Right lobe of liver (tissue), 6 donors: ENCODE measurements at regions not wholly inside any gene's neighbourhood (a gene's known extent, or its start where the extent isn't known, plus 50 kb on each side); places are given as distances from the start of the nearest gene placed in this dataset.

Experiments used
- ATAC-seq, 4 donors: fragments of 200-7000 bp; cut with Tn5 transposase; one replicate each; pipeline ENCODE4 v1.9.1; 2020; ENCODE audit warnings: mild to moderate bottlenecking in 4 of 4, moderate library complexity in 4 of 4
- DNase-seq, 3 donors: peaks; one replicate each; pipeline ENCODE4 v3.0.0-alpha.2; 2020
- H3K27ac ChIP-seq, 3 donors: fragments of 200-600 bp; one replicate each; pipeline ENCODE4 v1.8.0; 2022
- H3K27me3 ChIP-seq, 2 donors: fragments of 200-600 bp; one replicate each; pipeline ENCODE4 v1.8.0; 2022
- H3K36me3 ChIP-seq, 4 donors: fragments of 200-600 bp; sonication (generic) in 1 of 4; one replicate each; pipeline versions ENCODE4 v1.5.1 to v1.8.0; 2017 to 2022; ENCODE audit warnings: control low read depth in 1 of 4
- H3K4me1 ChIP-seq, 4 donors: fragments of 200-600 bp; sonication (generic) in 1 of 4; one replicate each; pipeline versions ENCODE4 v1.5.1 to v1.8.0; 2017 to 2022; ENCODE audit warnings: control low read depth in 1 of 4
- H3K4me3 ChIP-seq, 3 donors: fragments of 200-600 bp; one replicate each; pipeline ENCODE4 v1.8.0; 2022
- H3K9me3 ChIP-seq, 4 donors: fragments of 200-600 bp; sonication (generic) in 1 of 4; one replicate each; pipeline versions ENCODE4 v1.5.1 to v1.8.0; 2017 to 2022; ENCODE audit warnings: control low read depth in 1 of 4
- CTCF ChIP-seq, 4 donors: fragments of 200-600 bp in 3 of 4; fragments of 450-650 bp in 1 of 4; IDR thresholded peaks; one replicate each; pipeline versions ENCODE4 v1.5.1 to v1.8.0; 2016 to 2022; ENCODE audit warnings: antibody characterized with exemption in 4 of 4, mild to moderate bottlenecking in 2 of 4
- POLR2A ChIP-seq: fragments of 450-650 bp; IDR thresholded peaks from one replicate; pipeline ENCODE4 v1.6.1; 2017; ENCODE audit warnings: antibody characterized with exemption, mild to moderate bottlenecking
- WGBS: methylation state at CpG from one replicate; pipeline ENCODE4 v1.1.6; 2018; ENCODE audit warnings: low coverage, low lambda C conversion rate; ENCODE audit not compliant: insufficient coverage; ENCODE audit errors: missing lambda C conversion rate; 5-methylcytosine and 5-hydroxymethylcytosine counted together
- intact Hi-C, 2 donors: fragments of 100-400 bp; cut with DNase I; formaldehyde crosslinking; loops; one replicate each; pipeline versions ENCODE4 v1.11.2 to v1.14.1; 2022
- donor health status: DM: no; HTN: yes; CAD: no.
- donor health status: DM: no; HTN: no; CAD: no.
- donor health status: DM: no; HTN: no; CAD: no.
- donor health status: DM: no; HTN: yes; CAD: no.
- donor health status: DM: no; HTN: yes; CAD: no.

GRCh38 chr1:192943522-192943921, 115.6 kb downstream of the UCHL5 start:
- H3K4me1 ChIP-seq = no peaks in the 10 kb centered on the region
- DNase-seq (no peak), ATAC-seq (no peak)
- no peak overlapping the region for H3K4me3 ChIP-seq
- no peaks in the 10 kb centered on the region for H3K9me3 ChIP-seq
- TF ChIP-seq POLR2A = no peak
- H3K27me3 ChIP-seq = no peaks in the 10 kb centered on the region
- WGBS = 67% methylated on average over 1 of the region's 1 CpG
- intact Hi-C loops = no loop called here
- H3K27ac ChIP-seq = no peak overlapping the region
- no peaks in the 10 kb centered on the region for H3K36me3 ChIP-seq

- intact Hi-C loops = no loop called here
- Histone ChIP-seq H3K4me1 (no peaks in the 10 kb centered on the region), H3K9me3 (no peaks in the 10 kb centered on the region), H3K27ac (no peak overlapping the region), H3K27me3 (no peaks in the 10 kb centered on the region), H3K36me3 (no peaks in the 10 kb centered on the region), H3K4me3 (no peak overlapping the region)
- WGBS = 73% methylated on average over 5 of the region's 5 CpGs
- TF ChIP-seq CTCF (IDR thresholded peaks at IDR 0.05) (no peak), POLR2A (no peak)
- DNase-seq (no peak), ATAC-seq (no peak)
Measured at GRCh38 chr1:192945390-192946130, 113.6 kb downstream of the UCHL5 start.

- no peak overlapping the region for H3K4me3 ChIP-seq
- H3K9me3 ChIP-seq = no peaks in the 10 kb centered on the region
- no peak overlapping the region for H3K27ac ChIP-seq
- WGBS = 88% methylated on average over 5 of the region's 5 CpGs
- intact Hi-C loops = no loop called here
- no peak for TF ChIP-seq CTCF (IDR thresholded peaks at IDR 0.05)
- no peak for TF ChIP-seq POLR2A
- H3K36me3 ChIP-seq = no peaks in the 10 kb centered on the region
- no peak for DNase-seq
- no peaks in the 10 kb centered on the region for H3K4me1 ChIP-seq
- no peaks in the 10 kb centered on the region for H3K27me3 ChIP-seq
- no peak for ATAC-seq
Measured at GRCh38 chr1:192949783-192950182, 109.4 kb downstream of the UCHL5 start.

GRCh38 chr1:192950926-192951325, 108.2 kb downstream of the UCHL5 start:
- Histone ChIP-seq H3K27ac (no peak overlapping the region), H3K4me1 (no peaks in the 10 kb centered on the region), H3K36me3 (no peaks in the 10 kb centered on the region), H3K4me3 (no peak overlapping the region), H3K27me3 (no peaks in the 10 kb centered on the region), H3K9me3 (no peaks in the 10 kb centered on the region)
- TF ChIP-seq POLR2A (no peak), CTCF (IDR thresholded peaks at IDR 0.05) (no peak)
- 80% methylated on average over 1 of the region's 3 CpGs for WGBS
- ATAC-seq (no peak), DNase-seq (no peak)
- intact Hi-C loops = no loop called here

GRCh38 chr1:192951691-192952460, 107.3 kb downstream of the UCHL5 start:
- Histone ChIP-seq H3K27me3 (no peaks in the 10 kb centered on the region), H3K36me3 (no peaks in the 10 kb centered on the region), H3K9me3 (no peaks in the 10 kb centered on the region), H3K4me3 (no peak overlapping the region), H3K4me1 (no peaks in the 10 kb centered on the region), H3K27ac (no peak overlapping the region)
- DNase-seq (no peak), ATAC-seq (peak in 2 of 4 donors; percentile 35 to 55)
- TF ChIP-seq POLR2A (no peak), CTCF (IDR thresholded peaks at IDR 0.05) (no peak)
- WGBS = 78% methylated on average over 6 of the region's 6 CpGs
- intact Hi-C loops = no loop called here
